Spleen (tissue), 11 donors: ENCODE measurements at regions not wholly inside any gene's neighbourhood (a gene's known extent, or its start where the extent isn't known, plus 50 kb on each side); places are given as distances from the start of the nearest gene placed in this dataset.

Experiments
- DNase-seq: peaks from one replicate; pipeline ENCODE4 v3.0.0-alpha.2; 2020
- H3K27ac ChIP-seq, 8 donors: fragments of 200-600 bp; sonication (generic) in 7 of 8; 1 replicate in 4 of 8; 2 replicates in 4 of 8; pipeline versions ENCODE4 v1.5.0 to v1.8.0; 2016 to 2021; ENCODE audit warnings: inconsistent platforms in 4 of 8, mild to moderate bottlenecking in 4 of 8, moderate library complexity in 1 of 8
- H3K27me3 ChIP-seq, 7 donors: fragments of 200-600 bp; sonication (generic) in 6 of 7; replicated peaks in 1 of 7; 1 replicate in 4 of 7; 2 replicates in 3 of 7; pipeline versions ENCODE4 v1.5.0 to v1.8.0; 2016 to 2021; ENCODE audit warnings: inconsistent platforms in 3 of 7, mild to moderate bottlenecking in 1 of 7
- H3K36me3 ChIP-seq, 6 donors: fragments of 200-600 bp; sonication (generic) in 5 of 6; 1 replicate in 4 of 6; 2 replicates in 2 of 6; pipeline versions ENCODE4 v1.5.0 to v1.8.0; 2016 to 2021; ENCODE audit warnings: inconsistent platforms in 2 of 6
- H3K4me1 ChIP-seq, 6 donors: fragments of 200-600 bp; sonication (generic) in 5 of 6; 1 replicate in 3 of 6; 2 replicates in 3 of 6; pipeline versions ENCODE4 v1.5.0 to v1.8.0; 2016 to 2021; ENCODE audit warnings: inconsistent platforms in 3 of 6
- H3K4me3 ChIP-seq, 8 donors: fragments of 200-600 bp; sonication (generic) in 7 of 8; 1 replicate in 4 of 8; 2 replicates in 4 of 8; pipeline versions ENCODE4 v1.5.0 to v1.8.0; 2016 to 2021; ENCODE audit warnings: inconsistent platforms in 4 of 8, mild to moderate bottlenecking in 4 of 8, moderate library complexity in 2 of 8
- H3K9me3 ChIP-seq, 8 donors: fragments of 200-600 bp; sonication (generic) in 7 of 8; 1 replicate in 4 of 8; 2 replicates in 4 of 8; pipeline versions ENCODE4 v1.5.0 to v1.8.0; 2016 to 2021; ENCODE audit warnings: inconsistent platforms in 4 of 8
- POLR2A ChIP-seq, 3 donors: fragments of 450-650 bp; IDR thresholded peaks; one replicate each; pipeline ENCODE4 v1.5.1; 2017; ENCODE audit warnings: antibody characterized with exemption in 3 of 3, mild to moderate bottlenecking in 1 of 3
- POLR2AphosphoS5 ChIP-seq, 3 donors: sonication (generic); formaldehyde crosslinking; IDR thresholded peaks; one replicate each; pipeline ENCODE4 v1.5.1; 2017; ENCODE audit warnings: antibody characterized with exemption in 3 of 3
- WGBS, 5 donors: extraction: QIAGEN DNeasy Blood & Tissue Kit in 3 of 5; methylation state at CpG; one replicate each; pipeline versions ENCODE4 v1.1.5 to v1.1.7; 2013 to 2018; 5-methylcytosine and 5-hydroxymethylcytosine counted together
- intact Hi-C: fragments of 100-400 bp; cut with DNase I; formaldehyde crosslinking; loops from one replicate; pipeline ENCODE4 v1.15.0; 2023; ENCODE audit warnings: low total_unique reads
- TF ChIP-seq, protein P1 (sequence below), 11 experiments: fragments of 200-600 bp in 7 of 11; fragments of 450-650 bp in 4 of 11; sonication (generic) in 4 of 11; IDR thresholded peaks in 8 of 11; conservative IDR thresholded peaks in 3 of 11; 1 replicate in 7 of 11; 2 replicates in 4 of 11; pipeline versions ENCODE4 v1.4.0 to v1.8.0; 2016 to 2021; ENCODE audit warnings: antibody characterized with exemption in 11 of 11, inconsistent platforms in 4 of 11, mild to moderate bottlenecking in 1 of 11
- donor health status: healthy with polysubstance abuse.
- donor health status: DM: no; HTN: no; CAD: no; lungs with moderate emphysema.
- donor health status: DM: no; HTN: no; CAD: no.
- donor health status: Bipolar disorder and iron deficiency.
- donor health status: healthy.
- donor health status: DM: no; HTN: no; CAD: no.
- donor health status: DM: yes; HTN: yes; CAD: no.

GRCh38 chr6:49341869-49342268, 121.2 kb downstream of the MMUT start:
- no peak for DNase-seq
- intact Hi-C loops, result no loop called here
- H3K27me3 ChIP-seq, result no peaks in the 10 kb centered on the region
- H3K4me3 ChIP-seq, result no peak overlapping the region
- H3K36me3 ChIP-seq, result no peaks in the 10 kb centered on the region
- peaks cover 0 to 6% (median 0%) of the 10 kb centered on the region in 8 donors for H3K9me3 ChIP-seq
- no peaks in the 10 kb centered on the region for H3K4me1 ChIP-seq
- TF ChIP-seq POLR2A (IDR thresholded peaks at IDR 0.05) (no peak), POLR2AphosphoS5 (IDR thresholded peaks at IDR 0.05) (no peak)
- TF ChIP-seq, protein P1, sequence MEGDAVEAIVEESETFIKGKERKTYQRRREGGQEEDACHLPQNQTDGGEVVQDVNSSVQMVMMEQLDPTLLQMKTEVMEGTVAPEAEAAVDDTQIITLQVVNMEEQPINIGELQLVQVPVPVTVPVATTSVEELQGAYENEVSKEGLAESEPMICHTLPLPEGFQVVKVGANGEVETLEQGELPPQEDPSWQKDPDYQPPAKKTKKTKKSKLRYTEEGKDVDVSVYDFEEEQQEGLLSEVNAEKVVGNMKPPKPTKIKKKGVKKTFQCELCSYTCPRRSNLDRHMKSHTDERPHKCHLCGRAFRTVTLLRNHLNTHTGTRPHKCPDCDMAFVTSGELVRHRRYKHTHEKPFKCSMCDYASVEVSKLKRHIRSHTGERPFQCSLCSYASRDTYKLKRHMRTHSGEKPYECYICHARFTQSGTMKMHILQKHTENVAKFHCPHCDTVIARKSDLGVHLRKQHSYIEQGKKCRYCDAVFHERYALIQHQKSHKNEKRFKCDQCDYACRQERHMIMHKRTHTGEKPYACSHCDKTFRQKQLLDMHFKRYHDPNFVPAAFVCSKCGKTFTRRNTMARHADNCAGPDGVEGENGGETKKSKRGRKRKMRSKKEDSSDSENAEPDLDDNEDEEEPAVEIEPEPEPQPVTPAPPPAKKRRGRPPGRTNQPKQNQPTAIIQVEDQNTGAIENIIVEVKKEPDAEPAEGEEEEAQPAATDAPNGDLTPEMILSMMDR (IDR thresholded peaks at IDR 0.05 in 8 of 11, conservative IDR thresholded peaks at IDR 0.05 in 3 of 11), result no peak
- H3K27ac ChIP-seq, result no peak overlapping the region
- WGBS, 5 donors, result 71 to 87% (median 84%) methylated on average over 3 of the region's 3 CpGs

- Histone ChIP-seq H3K27me3 (no peaks in the 10 kb centered on the region), H3K27ac (no peak overlapping the region), H3K4me1 (no peaks in the 10 kb centered on the region), H3K9me3 (peaks cover 0 to 13% (median 3%) of the 10 kb centered on the region in 8 donors), H3K36me3 (no peaks in the 10 kb centered on the region), H3K4me3 (no peak overlapping the region)
- TF ChIP-seq, protein P1 (IDR thresholded peaks at IDR 0.05 in 8 of 11, conservative IDR thresholded peaks at IDR 0.05 in 3 of 11), result no peak
- no peak for TF ChIP-seq POLR2A (IDR thresholded peaks at IDR 0.05)
- no peak for TF ChIP-seq POLR2AphosphoS5 (IDR thresholded peaks at IDR 0.05)
- no peak for DNase-seq
- intact Hi-C loops, result no loop called here
- WGBS, 5 donors, result 73 to 87% (median 78%) methylated on average over 3 of the region's 3 CpGs
These were observed 124.0 kb downstream of the MMUT start for GRCh38 chr6:49339096-49339495.

DNA sequence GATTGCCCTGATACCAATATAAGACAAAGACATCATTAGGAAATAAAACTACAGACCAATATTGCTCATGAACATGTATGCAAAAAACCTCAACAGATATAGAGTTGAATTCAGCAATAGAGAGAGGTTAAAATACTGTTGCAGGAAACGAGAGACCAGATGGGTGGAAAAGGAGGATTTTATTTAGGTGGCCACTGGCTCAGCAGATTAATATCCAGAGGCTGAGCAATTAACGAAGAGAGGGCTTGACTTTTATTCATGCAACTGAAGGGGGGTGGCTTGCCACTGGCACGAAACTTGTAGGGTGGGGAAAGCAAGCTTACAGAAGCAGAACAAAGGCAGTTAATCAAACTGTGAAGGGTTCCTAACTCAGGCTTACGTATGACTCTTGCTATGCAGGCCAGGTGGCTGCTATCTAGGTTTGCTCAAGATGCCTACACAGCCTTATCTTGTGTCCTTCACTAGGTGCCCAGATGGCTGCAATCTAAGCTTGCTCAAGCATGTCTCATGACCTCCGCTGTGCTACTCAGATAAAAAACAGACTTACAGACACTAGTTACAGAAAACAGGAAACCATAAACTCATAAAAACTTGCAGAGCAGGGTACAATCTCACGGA, 126.4 kb downstream of the MMUT start:
- H3K9me3 ChIP-seq, result peaks cover 0 to 13% (median 3%) of the 10 kb centered on the region in 8 donors
- no peak overlapping the region for H3K4me3 ChIP-seq
- intact Hi-C loops, result no loop called here
- no peaks in the 10 kb centered on the region for H3K27me3 ChIP-seq
- TF ChIP-seq POLR2AphosphoS5 (IDR thresholded peaks at IDR 0.05) (no peak), POLR2A (IDR thresholded peaks at IDR 0.05) (no peak)
- TF ChIP-seq, protein P1 (IDR thresholded peaks at IDR 0.05 in 8 of 11, conservative IDR thresholded peaks at IDR 0.05 in 3 of 11), result no peak
- DNase-seq, result no peak
- 36 to 52% (median 40%) methylated on average over 6 of the region's 6 CpGs for WGBS, 5 donors
- H3K4me1 ChIP-seq, result no peaks in the 10 kb centered on the region
- H3K27ac ChIP-seq, result no peak overlapping the region
- H3K36me3 ChIP-seq, result no peaks in the 10 kb centered on the region

DNA sequence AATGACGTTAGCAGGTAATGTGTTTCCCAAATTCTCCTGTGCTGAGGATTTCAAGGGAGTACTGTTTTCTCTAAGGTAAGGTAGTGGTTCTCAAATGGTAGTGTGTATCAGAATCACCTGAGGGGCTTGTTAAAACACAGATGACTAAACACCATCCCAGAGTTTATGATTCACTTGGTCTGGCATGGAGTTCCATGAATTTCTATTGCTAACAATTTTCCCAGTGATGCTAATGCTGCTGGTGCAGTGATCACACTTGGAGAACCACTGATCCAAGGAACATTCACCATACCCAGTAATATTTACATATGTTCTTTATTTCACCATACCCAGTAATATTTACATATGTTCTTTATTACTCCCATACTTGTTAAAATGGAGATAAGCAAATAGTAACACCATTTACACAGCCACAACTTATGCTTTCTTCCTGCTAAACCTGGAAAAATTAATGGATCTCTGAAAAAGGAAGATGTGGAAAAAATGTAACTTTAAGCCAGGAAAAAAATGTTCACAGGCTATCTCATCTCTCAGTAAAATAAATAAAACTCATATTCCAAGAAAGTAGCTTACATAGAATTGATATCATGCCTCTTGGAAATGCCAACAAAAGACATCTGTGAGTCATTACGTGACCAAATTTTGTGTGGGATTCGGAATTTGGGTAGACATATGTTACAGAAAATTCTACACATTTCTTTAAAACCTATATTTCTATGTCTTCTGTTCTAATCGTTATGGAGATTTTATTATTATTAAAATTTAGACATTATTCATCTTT, 129.5 kb downstream of the MMUT start:
- H3K36me3 ChIP-seq, result no peaks in the 10 kb centered on the region
- no peak for DNase-seq
- no peaks in the 10 kb centered on the region for H3K27me3 ChIP-seq
- WGBS, 5 donors, result 78 to 92% (median 87%) methylated on average over 4 of the region's 4 CpGs
- no peak overlapping the region for H3K27ac ChIP-seq
- H3K4me3 ChIP-seq, result no peak overlapping the region
- peaks cover 0 to 13% (median 0%) of the 10 kb centered on the region in 8 donors for H3K9me3 ChIP-seq
- intact Hi-C loops, result no loop called here
- no peaks in the 10 kb centered on the region for H3K4me1 ChIP-seq
- TF ChIP-seq, protein P1 (IDR thresholded peaks at IDR 0.05 in 8 of 11, conservative IDR thresholded peaks at IDR 0.05 in 3 of 11), result no peak
- TF ChIP-seq POLR2A (IDR thresholded peaks at IDR 0.05) (no peak), POLR2AphosphoS5 (IDR thresholded peaks at IDR 0.05) (no peak)
